Small intestine (tissue), 7 donors: ENCODE measurements at regions not wholly inside any gene's neighbourhood (a gene's known extent, or its start where the extent isn't known, plus 50 kb on each side); places are given as distances from the start of the nearest gene placed in this dataset.

Experiments
- DNase-seq, 2 donors: peaks; one replicate each; pipeline versions ENCODE4 v3.0.0 to v3.0.0-alpha.2; 2013
- FAIRE-seq: peaks from 2 replicates; lab custom pipeline; 2012; peaks lifted over from hg19 to GRCh38; lab: Jason Lieb, UNC
- H3K27ac ChIP-seq, 3 donors: one replicate each; pipeline ENCODE4 v1.5.1; 2013; ENCODE audit warnings: low read length in 2 of 3, mild to moderate bottlenecking in 2 of 3, control low read depth in 1 of 3, inconsistent platforms in 1 of 3, low read depth in 1 of 3, moderate library complexity in 1 of 3
- H3K27me3 ChIP-seq, 3 donors: one replicate each; pipeline ENCODE4 v1.6.1; 2013; ENCODE audit warnings: low read length in 3 of 3, inconsistent platforms in 1 of 3; ENCODE audit not compliant: control insufficient read depth in 3 of 3, insufficient read depth in 3 of 3
- H3K36me3 ChIP-seq, 3 donors: one replicate each; pipeline ENCODE4 v1.6.1; 2013; ENCODE audit warnings: low read length in 3 of 3, inconsistent platforms in 1 of 3, low read depth in 1 of 3, mild to moderate bottlenecking in 1 of 3, moderate library complexity in 1 of 3; ENCODE audit not compliant: control insufficient read depth in 3 of 3, insufficient read depth in 2 of 3
- H3K4me1 ChIP-seq, 3 donors: one replicate each; pipeline ENCODE4 v1.6.1; 2013; ENCODE audit warnings: low read length in 2 of 3, inconsistent platforms in 1 of 3, low read depth in 1 of 3, mild to moderate bottlenecking in 1 of 3, moderate library complexity in 1 of 3; ENCODE audit not compliant: control insufficient read depth in 3 of 3, insufficient read depth in 2 of 3
- H3K4me3 ChIP-seq, 3 donors: one replicate each; pipeline ENCODE4 v1.5.1; 2013; ENCODE audit warnings: low read length in 3 of 3, control low read depth in 1 of 3, inconsistent platforms in 1 of 3, low read depth in 1 of 3, mild to moderate bottlenecking in 1 of 3, moderate library complexity in 1 of 3
- H3K9me3 ChIP-seq, 2 donors: one replicate each; pipeline ENCODE4 v1.6.1; 2013; ENCODE audit warnings: low read depth in 1 of 2, low read length in 1 of 2; ENCODE audit not compliant: control insufficient read depth in 2 of 2, insufficient read depth in 1 of 2
- WGBS, 3 donors: extraction: QIAGEN DNeasy Blood & Tissue Kit; methylation state at CpG; one replicate each; pipeline ENCODE4 v1.1.7; 2013; 5-methylcytosine and 5-hydroxymethylcytosine counted together
- donor health status: healthy with polysubstance abuse.
- donor health status: control.
- donor health status: control.
- donor health status: Bipolar disorder and iron deficiency.
- donor health status: healthy.

- H3K9me3 ChIP-seq = no peaks in the 10 kb centered on the region
- H3K36me3 ChIP-seq = peaks cover 0 to 8% (median 4%) of the 10 kb centered on the region in 3 donors
- no peak overlapping the region for H3K27ac ChIP-seq
- FAIRE-seq (no peak), DNase-seq (no peak)
- WGBS, 3 donors = 83 to 96% (median 92%) methylated on average over 6 of the region's 6 CpGs
- H3K4me1 ChIP-seq = peaks cover 0 to 3% (median 0%) of the 10 kb centered on the region in 3 donors
- no peaks in the 10 kb centered on the region for H3K27me3 ChIP-seq
- no peak overlapping the region for H3K4me3 ChIP-seq
Measured at GRCh38 chr14:71693381-71693780, 238.8 kb upstream of the RGS6 start.

- no peak for FAIRE-seq
- no peaks in the 10 kb centered on the region for H3K4me1 ChIP-seq
- WGBS, 3 donors = 92 to 96% (median 95%) methylated on average over 8 of the region's 8 CpGs
Measured at GRCh38 chr14:71694591-71695530, 237.4 kb upstream of the RGS6 start.

DNA sequence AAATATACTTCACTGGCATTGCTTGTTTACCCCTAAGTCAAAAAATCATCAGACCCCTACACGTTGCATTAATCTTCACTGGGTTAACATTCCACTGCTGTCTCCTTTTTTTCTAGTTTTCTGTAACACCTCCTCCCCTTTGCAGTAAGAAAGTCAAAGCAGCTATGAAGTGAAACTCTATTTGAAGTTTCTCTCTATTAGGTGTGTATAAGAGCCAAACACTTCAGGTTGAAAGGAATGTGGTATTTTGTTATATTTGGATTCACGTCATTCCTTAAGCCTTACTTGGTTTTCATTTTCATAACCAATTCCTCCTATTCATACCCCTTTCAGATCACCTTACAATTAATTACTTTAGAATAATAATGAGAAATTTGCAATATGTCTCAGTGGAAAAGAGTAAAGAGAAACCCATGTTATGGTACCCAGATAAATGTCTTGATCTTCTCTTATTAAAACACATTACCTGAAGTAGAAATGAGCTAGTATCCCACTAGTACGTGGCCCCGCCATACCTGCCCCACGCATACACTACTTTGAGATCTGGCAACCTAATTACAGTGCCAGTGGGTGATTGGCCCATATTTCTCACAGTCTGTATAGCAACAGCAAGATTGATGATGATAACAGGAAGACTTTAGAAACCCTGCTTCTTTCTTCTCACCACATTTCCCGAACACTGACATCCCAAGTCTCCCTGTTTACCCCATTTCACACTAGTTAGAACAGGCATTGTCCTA lies 236.4 kb upstream of the RGS6 start:
- 89 to 96% (median 95%) methylated on average over 6 of the region's 6 CpGs for WGBS, 3 donors
- Histone ChIP-seq H3K4me3 (no peak overlapping the region), H3K27ac (no peak overlapping the region), H3K9me3 (no peaks in the 10 kb centered on the region), H3K4me1 (no peaks in the 10 kb centered on the region), H3K27me3 (no peaks in the 10 kb centered on the region), H3K36me3 (peaks cover 0 to 8% (median 2%) of the 10 kb centered on the region in 3 donors)
- FAIRE-seq = no peak
- DNase-seq = no peak

More at GRCh38 chr14:71694591-71695530, 237.4 kb upstream of the RGS6 start:
- no peak overlapping the region for H3K27ac ChIP-seq
- no peak for DNase-seq
- H3K36me3 ChIP-seq = peaks cover 0 to 8% (median 2%) of the 10 kb centered on the region in 3 donors
- H3K4me3 ChIP-seq = no peak overlapping the region
- no peaks in the 10 kb centered on the region for H3K9me3 ChIP-seq
- H3K27me3 ChIP-seq = no peaks in the 10 kb centered on the region

DNA sequence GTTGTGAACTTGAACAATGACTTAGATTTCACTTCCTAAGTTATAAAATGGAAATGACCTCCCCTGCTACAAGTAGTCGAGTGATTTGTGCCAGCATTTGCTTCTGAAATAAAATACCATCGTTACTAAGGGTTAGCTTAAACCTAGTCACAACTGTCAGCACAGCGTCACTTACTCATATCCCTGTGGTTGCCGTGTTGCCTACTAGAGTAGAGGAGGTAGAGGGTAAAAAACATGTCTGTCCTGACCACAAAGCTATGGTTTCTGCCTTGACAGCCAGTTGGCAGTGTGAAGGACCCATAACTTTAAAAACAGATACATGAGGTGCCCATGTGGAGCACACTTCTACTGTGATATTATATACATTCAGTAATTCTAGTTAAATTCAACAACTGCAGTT lies 234.2 kb upstream of the RGS6 start:
- no peak for FAIRE-seq
- no peaks in the 10 kb centered on the region for H3K4me1 ChIP-seq
- no peaks in the 10 kb centered on the region for H3K9me3 ChIP-seq
- no peaks in the 10 kb centered on the region for H3K27me3 ChIP-seq
- DNase-seq = no peak
- peaks cover 0 to 2% (median 0%) of the 10 kb centered on the region in 3 donors for H3K36me3 ChIP-seq
- no peak overlapping the region for H3K27ac ChIP-seq
- WGBS, 3 donors = 87 to 92% (median 91%) methylated on average over 4 of the region's 4 CpGs
- no peak overlapping the region for H3K4me3 ChIP-seq

DNA sequence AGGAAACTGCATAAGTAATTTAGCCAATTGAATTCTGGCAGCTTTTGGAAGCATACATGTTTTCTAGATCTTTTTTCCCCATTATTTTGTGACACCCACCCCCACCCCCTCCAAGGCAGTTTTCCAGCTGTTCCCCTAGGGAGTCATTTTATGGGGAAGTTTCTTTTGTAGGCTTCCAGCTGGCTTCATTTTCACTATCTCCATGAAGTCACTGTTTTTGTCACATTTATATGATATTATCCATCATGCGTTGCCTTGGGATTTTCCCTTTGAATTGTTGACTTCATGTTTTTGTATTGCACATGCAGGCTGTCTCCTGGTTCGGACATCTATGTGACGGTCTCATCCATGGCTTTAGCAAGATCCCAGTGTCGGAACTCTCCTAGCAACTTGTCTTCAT lies 233.6 kb upstream of the RGS6 start:
- no peak overlapping the region for H3K27ac ChIP-seq
- DNase-seq = no peak
- H3K36me3 ChIP-seq = peaks cover 0 to 4% (median 0%) of the 10 kb centered on the region in 3 donors
- 78 to 99% (median 94%) methylated on average over 4 of the region's 4 CpGs for WGBS, 3 donors
- no peaks in the 10 kb centered on the region for H3K9me3 ChIP-seq
- no peak for FAIRE-seq
- no peaks in the 10 kb centered on the region for H3K4me1 ChIP-seq
- no peaks in the 10 kb centered on the region for H3K27me3 ChIP-seq
- no peak overlapping the region for H3K4me3 ChIP-seq

DNA sequence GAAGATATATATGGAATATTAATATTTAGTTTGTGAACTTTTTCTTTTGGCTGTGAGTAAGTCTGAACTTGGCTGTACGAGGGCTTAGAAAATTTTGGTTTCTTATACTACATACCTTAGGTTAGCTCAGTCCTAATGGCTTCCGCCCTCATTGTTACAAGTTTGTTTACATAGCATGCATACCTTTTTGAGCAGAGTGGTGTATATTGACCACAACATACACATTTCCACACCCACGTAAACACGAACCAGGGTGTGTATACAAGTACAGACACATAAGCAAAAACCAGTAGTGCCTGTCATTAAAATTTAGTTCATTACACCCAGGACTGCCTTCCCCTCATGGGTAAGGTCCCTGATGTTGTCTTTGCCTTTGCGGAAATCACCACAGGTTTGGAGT lies 230.2 kb upstream of the RGS6 start:
- Histone ChIP-seq H3K4me3 (no peak overlapping the region), H3K27me3 (no peaks in the 10 kb centered on the region), H3K4me1 (no peaks in the 10 kb centered on the region), H3K27ac (no peak overlapping the region), H3K36me3 (peaks cover 2 to 14% (median 5%) of the 10 kb centered on the region in 3 donors), H3K9me3 (no peaks in the 10 kb centered on the region)
- DNase-seq = no peak
- WGBS, 3 donors = 87% methylated on average over 5 of the region's 5 CpGs
- no peak for FAIRE-seq

- Histone ChIP-seq H3K4me3 (no peak overlapping the region), H3K27ac (no peak overlapping the region), H3K4me1 (no peaks in the 10 kb centered on the region), H3K27me3 (no peaks in the 10 kb centered on the region), H3K36me3 (peaks cover 2 to 14% (median 5%) of the 10 kb centered on the region in 3 donors), H3K9me3 (no peaks in the 10 kb centered on the region)
- DNase-seq (no peak), FAIRE-seq (no peak)
- 81 to 88% (median 85%) methylated on average over 2 of the region's 2 CpGs for WGBS, 3 donors
Measured at GRCh38 chr14:71702786-71703185, 229.4 kb upstream of the RGS6 start.

- Histone ChIP-seq H3K9me3 (no peaks in the 10 kb centered on the region), H3K4me3 (no peak overlapping the region), H3K4me1 (no peaks in the 10 kb centered on the region), H3K36me3 (peaks cover 2 to 14% (median 5%) of the 10 kb centered on the region in 3 donors), H3K27me3 (no peaks in the 10 kb centered on the region), H3K27ac (no peak overlapping the region)
- no peak for DNase-seq
- no peak for FAIRE-seq
- 65 to 89% (median 86%) methylated on average over 4 of the region's 4 CpGs for WGBS, 3 donors
Measured at GRCh38 chr14:71703477-71703876, 228.8 kb upstream of the RGS6 start.
